ENCODE measurements at regions not wholly inside any gene's neighbourhood (a gene's known extent, or its start where the extent isn't known, plus 50 kb on each side); places are given as distances from the start of the nearest gene placed in this dataset.

GRCh38 chr4:66489783-66490452 is 819.6 kb upstream of the EPHA5 start:
- TF ChIP-seq CTCF (IDR thresholded peaks at IDR 0.05) (no peak), MXI1 (IDR thresholded peaks at IDR 0.05; ENCODE audit: low read depth, low read length) (no peak), YY1 (IDR thresholded peaks at IDR 0.05; ENCODE audit: low read depth) (no peak), FOSL2 (IDR thresholded peaks at IDR 0.05; ENCODE audit: borderline replicate concordance, low read depth) (no peak; the same call in 1 of the 2 replicates), POLR2AphosphoS5 (IDR thresholded peaks at IDR 0.05; ENCODE audit: low read depth, low read length) (no peak), SIN3A (IDR thresholded peaks at IDR 0.05; ENCODE audit: borderline replicate concordance, low read depth, low read length) (no peak), MAX (IDR thresholded peaks at IDR 0.05; ENCODE audit: low read depth) (no peak), RFX5 (IDR thresholded peaks at IDR 0.05; ENCODE audit: low read length) (no peak), EP300 (IDR thresholded peaks at IDR 0.05; ENCODE audit: borderline replicate concordance in 1 of 2, low read depth in 1 of 2, low read length in 1 of 2) (no peak)

Measured in SK-N-SH (cell line).